Ascending aorta (tissue), 2 donors: ENCODE measurements at regions not wholly inside any gene's neighbourhood (a gene's known extent, or its start where the extent isn't known, plus 50 kb on each side); places are given as distances from the start of the nearest gene placed in this dataset.

ENCODE experiments used
- DNase-seq, 2 donors: peaks; one replicate each; pipeline ENCODE4 v3.0.0-alpha.2; 2019; ENCODE audit warnings: low spot score in 2 of 2
- H3K27ac ChIP-seq, 2 donors: fragments of 200-600 bp; sonication (generic); one replicate each; pipeline ENCODE4 v1.5.1; 2016 to 2017; ENCODE audit warnings: mild to moderate bottlenecking in 1 of 2
- H3K27me3 ChIP-seq: fragments of 200-600 bp; sonication (generic); one replicate; pipeline ENCODE4 v1.5.1; 2017
- H3K36me3 ChIP-seq, 2 donors: fragments of 200-600 bp; sonication (generic); one replicate each; pipeline ENCODE4 v1.5.1; 2016
- H3K4me1 ChIP-seq, 2 donors: fragments of 200-600 bp; sonication (generic); one replicate each; pipeline ENCODE4 v1.5.1; 2016 to 2017; ENCODE audit warnings: mild to moderate bottlenecking in 1 of 2
- H3K4me3 ChIP-seq, 2 donors: fragments of 200-600 bp; sonication (generic); one replicate each; pipeline ENCODE4 v1.5.1; 2016 to 2017; ENCODE audit warnings: mild to moderate bottlenecking in 1 of 2
- H3K9me3 ChIP-seq, 2 donors: fragments of 200-600 bp; sonication (generic); one replicate each; pipeline ENCODE4 v1.5.1; 2016
- intact Hi-C: fragments of 100-400 bp; cut with DNase I; formaldehyde crosslinking; loops from one replicate; pipeline ENCODE4 v1.15.1; 2023
- TF ChIP-seq, protein P1 (sequence below), 3 experiments: fragments of 200-600 bp in 2 of 3; fragments of 450-650 bp in 1 of 3; sonication (generic) in 2 of 3; IDR thresholded peaks; one replicate each; pipeline ENCODE4 v1.5.1; 2016 to 2019; ENCODE audit warnings: antibody characterized with exemption in 3 of 3, mild to moderate bottlenecking in 1 of 3, moderate library complexity in 1 of 3

DNA sequence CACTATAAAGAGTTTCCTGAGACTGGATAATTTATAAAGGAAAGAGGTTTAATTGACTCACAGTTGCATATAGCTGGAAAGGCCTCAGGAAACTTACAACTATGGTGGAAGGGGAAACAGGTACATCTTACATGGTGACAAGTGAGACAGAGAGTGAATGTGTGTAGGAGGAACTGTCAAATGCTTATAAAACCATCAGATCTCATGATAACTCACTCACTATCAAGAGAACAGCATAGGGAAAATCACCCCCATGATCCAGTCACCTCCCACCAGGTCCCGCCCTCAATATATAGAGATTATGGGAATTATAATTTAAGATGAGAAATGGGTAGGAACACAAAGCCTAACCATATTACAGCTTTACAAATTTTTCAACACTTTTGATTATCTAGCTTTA, 266.0 kb downstream of the DTHD1 start:
- intact Hi-C loops: no loop called here
- no peaks in the 10 kb centered on the region for H3K9me3 ChIP-seq
- TF ChIP-seq, protein P1, sequence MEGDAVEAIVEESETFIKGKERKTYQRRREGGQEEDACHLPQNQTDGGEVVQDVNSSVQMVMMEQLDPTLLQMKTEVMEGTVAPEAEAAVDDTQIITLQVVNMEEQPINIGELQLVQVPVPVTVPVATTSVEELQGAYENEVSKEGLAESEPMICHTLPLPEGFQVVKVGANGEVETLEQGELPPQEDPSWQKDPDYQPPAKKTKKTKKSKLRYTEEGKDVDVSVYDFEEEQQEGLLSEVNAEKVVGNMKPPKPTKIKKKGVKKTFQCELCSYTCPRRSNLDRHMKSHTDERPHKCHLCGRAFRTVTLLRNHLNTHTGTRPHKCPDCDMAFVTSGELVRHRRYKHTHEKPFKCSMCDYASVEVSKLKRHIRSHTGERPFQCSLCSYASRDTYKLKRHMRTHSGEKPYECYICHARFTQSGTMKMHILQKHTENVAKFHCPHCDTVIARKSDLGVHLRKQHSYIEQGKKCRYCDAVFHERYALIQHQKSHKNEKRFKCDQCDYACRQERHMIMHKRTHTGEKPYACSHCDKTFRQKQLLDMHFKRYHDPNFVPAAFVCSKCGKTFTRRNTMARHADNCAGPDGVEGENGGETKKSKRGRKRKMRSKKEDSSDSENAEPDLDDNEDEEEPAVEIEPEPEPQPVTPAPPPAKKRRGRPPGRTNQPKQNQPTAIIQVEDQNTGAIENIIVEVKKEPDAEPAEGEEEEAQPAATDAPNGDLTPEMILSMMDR (IDR thresholded peaks at IDR 0.05): no peak

DNA sequence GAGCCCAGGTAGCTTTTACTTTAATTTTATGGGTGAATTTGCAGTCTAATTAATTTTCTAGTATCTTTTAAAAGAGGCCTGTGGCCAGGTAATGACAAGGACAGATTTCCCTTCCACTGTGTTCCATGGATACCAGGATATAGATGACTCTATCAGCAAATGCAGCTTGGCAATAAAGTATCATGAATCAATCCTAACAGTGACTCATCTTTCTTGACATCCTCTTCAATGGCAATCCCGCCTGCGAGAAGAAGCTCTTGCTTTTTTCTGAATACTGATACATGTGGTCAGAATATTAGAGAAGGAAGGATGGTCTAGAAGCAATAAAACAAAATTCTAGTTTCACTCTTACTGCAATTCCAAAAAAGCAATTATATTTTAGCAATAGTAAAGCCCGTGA, 267.8 kb downstream of the DTHD1 start:
- TF ChIP-seq, protein P1 (IDR thresholded peaks at IDR 0.05): no peak
- Histone ChIP-seq H3K36me3 (no peaks in the 10 kb centered on the region), H3K9me3 (no peaks in the 10 kb centered on the region), H3K4me3 (no peak overlapping the region), H3K4me1 (no peaks in the 10 kb centered on the region), H3K27ac (no peak overlapping the region), H3K27me3 (no peaks in the 10 kb centered on the region)
- intact Hi-C loops: no loop called here
- no peak for DNase-seq

More for the DNA sequence above, 266.0 kb downstream of the DTHD1 start:
- Histone ChIP-seq H3K4me1 (no peaks in the 10 kb centered on the region), H3K27ac (no peak overlapping the region), H3K27me3 (no peaks in the 10 kb centered on the region), H3K4me3 (no peak overlapping the region), H3K36me3 (no peaks in the 10 kb centered on the region)
- no peak for DNase-seq

- intact Hi-C loops: no loop called here
- Histone ChIP-seq H3K27me3 (no peaks in the 10 kb centered on the region), H3K4me1 (no peaks in the 10 kb centered on the region), H3K4me3 (no peak overlapping the region), H3K9me3 (no peaks in the 10 kb centered on the region), H3K36me3 (no peaks in the 10 kb centered on the region), H3K27ac (no peak overlapping the region)
- DNase-seq: no peak
- TF ChIP-seq, protein P1 (IDR thresholded peaks at IDR 0.05): no peak
Observed at GRCh38 chr4:36549992-36550391, 268.6 kb downstream of the DTHD1 start.

GRCh38 chr4:36551697-36552214, 270.3 kb downstream of the DTHD1 start:
- H3K4me1 ChIP-seq: no peaks in the 10 kb centered on the region
- no peaks in the 10 kb centered on the region for H3K9me3 ChIP-seq
- H3K36me3 ChIP-seq: no peaks in the 10 kb centered on the region
- H3K27me3 ChIP-seq: no peaks in the 10 kb centered on the region
- no peak overlapping the region for H3K4me3 ChIP-seq
- no peak for DNase-seq
- TF ChIP-seq, protein P1 (IDR thresholded peaks at IDR 0.05): no peak
- intact Hi-C loops: no loop called here
- H3K27ac ChIP-seq: no peak overlapping the region

- H3K27me3 ChIP-seq: no peaks in the 10 kb centered on the region
- no peak overlapping the region for H3K27ac ChIP-seq
- H3K36me3 ChIP-seq: no peaks in the 10 kb centered on the region
- H3K4me1 ChIP-seq: no peaks in the 10 kb centered on the region
- intact Hi-C loops: no loop called here
- no peak overlapping the region for H3K4me3 ChIP-seq
- TF ChIP-seq, protein P1 (IDR thresholded peaks at IDR 0.05): no peak
- H3K9me3 ChIP-seq: no peaks in the 10 kb centered on the region
- DNase-seq: no peak
Observed at GRCh38 chr4:36553029-36553428, 271.6 kb downstream of the DTHD1 start.

GRCh38 chr4:36553453-36553852, 272.0 kb downstream of the DTHD1 start:
- Histone ChIP-seq H3K36me3 (no peaks in the 10 kb centered on the region), H3K4me3 (no peak overlapping the region), H3K9me3 (no peaks in the 10 kb centered on the region), H3K27ac (no peak overlapping the region), H3K27me3 (no peaks in the 10 kb centered on the region), H3K4me1 (no peaks in the 10 kb centered on the region)
- intact Hi-C loops: no loop called here
- no peak for DNase-seq
- TF ChIP-seq, protein P1 (IDR thresholded peaks at IDR 0.05): no peak
